Natural killer cell (primary cell): ENCODE measurements at regions not wholly inside any gene's neighbourhood (a gene's known extent, or its start where the extent isn't known, plus 50 kb on each side); places are given as distances from the start of the nearest gene placed in this dataset.

Experiments
- ATAC-seq, 3 donors: fragments of 150-1000 bp in 2 of 3; fragments of 200-7000 bp in 1 of 3; cut with Tn5 transposase; 1 replicate in 1 of 3; 2 replicates in 2 of 3; pipeline ENCODE4 v1.10.0; 2021; ENCODE audit warnings: mild to moderate bottlenecking in 2 of 3, moderate library complexity in 2 of 3
- DNase-seq, 2 donors: peaks; one replicate each; pipeline versions ENCODE4 v3.0.0 to v3.0.0-alpha.2; 2013 to 2021; ENCODE audit warnings: mixed read lengths in 1 of 2
- H3K27ac ChIP-seq: one replicate; pipeline ENCODE4 v1.5.1; 2013; ENCODE audit warnings: mild to moderate bottlenecking, low read length
- H3K27me3 ChIP-seq: one replicate; pipeline ENCODE4 v1.6.1; 2013; ENCODE audit warnings: low read length; ENCODE audit not compliant: control insufficient read depth, insufficient read depth
- H3K36me3 ChIP-seq: one replicate; pipeline ENCODE4 v1.6.1; 2013; ENCODE audit warnings: low read length; ENCODE audit not compliant: control insufficient read depth, insufficient read depth
- H3K4me1 ChIP-seq: one replicate; pipeline ENCODE4 v1.6.1; 2013; ENCODE audit warnings: low read length; ENCODE audit not compliant: control insufficient read depth, insufficient read depth
- H3K4me3 ChIP-seq: one replicate; pipeline ENCODE4 v1.5.1; 2013; ENCODE audit warnings: low read length
- H3K9me3 ChIP-seq: one replicate; pipeline ENCODE4 v1.6.1; 2013; ENCODE audit warnings: low read length; ENCODE audit not compliant: control insufficient read depth, insufficient read depth
- H3K27ac Mint-ChIP-seq, 2 donors: one replicate each; pipeline ENCODE4 v1.8.0; 2022; ENCODE audit warnings: mild to moderate bottlenecking in 2 of 2, mixed read lengths in 2 of 2, moderate library complexity in 1 of 2
- H3K27me3 Mint-ChIP-seq, 2 donors: one replicate each; pipeline ENCODE4 v1.8.0; 2022; ENCODE audit warnings: low read depth in 2 of 2, mixed read lengths in 2 of 2
- H3K36me3 Mint-ChIP-seq: one replicate; pipeline ENCODE4 v1.8.0; 2022; ENCODE audit warnings: mixed read lengths
- H3K4me1 Mint-ChIP-seq, 2 donors: one replicate each; pipeline ENCODE4 v1.8.0; 2022; ENCODE audit warnings: mixed read lengths in 2 of 2
- H3K4me3 Mint-ChIP-seq: one replicate; pipeline ENCODE4 v1.8.0; 2022; ENCODE audit warnings: mild to moderate bottlenecking, moderate library complexity, mixed read lengths
- H3K9me3 Mint-ChIP-seq, 2 donors: one replicate each; pipeline ENCODE4 v1.8.0; 2022; ENCODE audit warnings: mixed read lengths in 2 of 2
- WGBS: methylation state at CpG from one replicate; pipeline ENCODE4 v1.1.7; 2013; ENCODE audit warnings: missing lambda C conversion rate; ENCODE audit not compliant: insufficient coverage; 5-methylcytosine and 5-hydroxymethylcytosine counted together
- intact Hi-C: fragments of 100-400 bp; cut with micrococcal nuclease; formaldehyde crosslinking; loops from one replicate; pipeline ENCODE4 v1.14.2; 2022
- TF ChIP-seq, protein P1 (sequence below): fragments of 200-600 bp; IDR thresholded peaks from one replicate; pipeline ENCODE4 v1.8.0; 2022; ENCODE audit warnings: antibody characterized with exemption

DNA sequence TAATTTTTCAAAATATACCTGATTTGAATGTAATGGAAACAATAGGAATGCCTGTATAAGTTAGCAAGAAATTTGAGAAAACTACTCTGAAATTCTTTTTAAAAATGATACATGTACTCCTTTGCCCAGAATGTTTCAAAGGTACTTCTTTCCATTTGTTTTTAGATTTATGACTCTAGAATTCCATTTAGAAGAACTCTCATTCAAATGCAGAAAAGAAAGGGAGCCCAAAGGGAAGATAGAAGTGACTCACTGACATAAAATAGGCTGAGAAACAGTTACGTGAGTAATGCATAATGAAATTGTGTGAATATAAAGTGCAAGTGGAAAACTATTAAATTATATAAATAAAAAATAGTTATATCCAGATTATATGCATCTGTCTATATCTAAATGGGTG is 926.3 kb downstream of the TAF11L14 start:
- no CpG with 5 or more reads among the region's 1 CpG for WGBS
- Histone ChIP-seq H3K27ac (no peak overlapping the region), H3K36me3 (no peaks in the 10 kb centered on the region), H3K27me3 (no peaks in the 10 kb centered on the region), H3K4me3 (no peak overlapping the region), H3K4me1 (no peaks in the 10 kb centered on the region), H3K9me3 (no peaks in the 10 kb centered on the region)
- intact Hi-C loops = no loop called here
- peaks cover 5 to 8% of the 10 kb centered on the region in 2 donors for H3K9me3 Mint-ChIP-seq
- no peak for ATAC-seq
- TF ChIP-seq, protein P1, sequence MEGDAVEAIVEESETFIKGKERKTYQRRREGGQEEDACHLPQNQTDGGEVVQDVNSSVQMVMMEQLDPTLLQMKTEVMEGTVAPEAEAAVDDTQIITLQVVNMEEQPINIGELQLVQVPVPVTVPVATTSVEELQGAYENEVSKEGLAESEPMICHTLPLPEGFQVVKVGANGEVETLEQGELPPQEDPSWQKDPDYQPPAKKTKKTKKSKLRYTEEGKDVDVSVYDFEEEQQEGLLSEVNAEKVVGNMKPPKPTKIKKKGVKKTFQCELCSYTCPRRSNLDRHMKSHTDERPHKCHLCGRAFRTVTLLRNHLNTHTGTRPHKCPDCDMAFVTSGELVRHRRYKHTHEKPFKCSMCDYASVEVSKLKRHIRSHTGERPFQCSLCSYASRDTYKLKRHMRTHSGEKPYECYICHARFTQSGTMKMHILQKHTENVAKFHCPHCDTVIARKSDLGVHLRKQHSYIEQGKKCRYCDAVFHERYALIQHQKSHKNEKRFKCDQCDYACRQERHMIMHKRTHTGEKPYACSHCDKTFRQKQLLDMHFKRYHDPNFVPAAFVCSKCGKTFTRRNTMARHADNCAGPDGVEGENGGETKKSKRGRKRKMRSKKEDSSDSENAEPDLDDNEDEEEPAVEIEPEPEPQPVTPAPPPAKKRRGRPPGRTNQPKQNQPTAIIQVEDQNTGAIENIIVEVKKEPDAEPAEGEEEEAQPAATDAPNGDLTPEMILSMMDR = no peak
- no peak overlapping the region for H3K4me3 Mint-ChIP-seq
- H3K27ac Mint-ChIP-seq = no peak overlapping the region
- H3K27me3 Mint-ChIP-seq = no peaks in the 10 kb centered on the region
- H3K4me1 Mint-ChIP-seq = no peaks in the 10 kb centered on the region
- no peak for DNase-seq
- no peaks in the 10 kb centered on the region for H3K36me3 Mint-ChIP-seq

DNA sequence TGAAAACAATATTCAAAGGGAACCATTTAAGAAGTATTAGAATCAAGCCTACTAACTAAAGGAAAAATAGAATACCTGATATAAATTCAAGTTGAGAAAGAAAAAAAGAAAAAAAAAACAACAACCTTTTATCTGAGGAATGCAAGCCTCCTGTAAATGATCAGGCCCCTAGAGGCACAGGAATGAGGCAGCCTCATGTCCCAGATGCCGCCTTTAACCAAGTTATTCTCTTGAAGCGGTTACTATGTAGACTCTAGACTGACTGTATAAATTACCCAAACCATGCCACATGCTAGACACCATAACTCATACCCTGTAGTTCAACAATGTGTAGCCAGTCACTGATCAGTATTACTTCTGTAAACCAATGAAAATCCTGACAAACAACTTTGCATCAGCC is 929.6 kb downstream of the TAF11L14 start:
- ATAC-seq (no peak), DNase-seq (no peak)
- Histone ChIP-seq H3K4me1 (no peaks in the 10 kb centered on the region), H3K27me3 (no peaks in the 10 kb centered on the region), H3K4me3 (no peak overlapping the region), H3K9me3 (no peaks in the 10 kb centered on the region), H3K36me3 (no peaks in the 10 kb centered on the region), H3K27ac (no peak overlapping the region)
- H3K27ac Mint-ChIP-seq = no peak overlapping the region
- peaks cover 10 to 11% of the 10 kb centered on the region in 2 donors for H3K9me3 Mint-ChIP-seq
- H3K36me3 Mint-ChIP-seq = no peaks in the 10 kb centered on the region
- WGBS = 82% methylated on average over 2 of the region's 2 CpGs
- TF ChIP-seq, protein P1 = no peak
- H3K4me3 Mint-ChIP-seq = no peak overlapping the region
- intact Hi-C loops = no loop called here
- no peaks in the 10 kb centered on the region for H3K4me1 Mint-ChIP-seq
- no peaks in the 10 kb centered on the region for H3K27me3 Mint-ChIP-seq

DNA sequence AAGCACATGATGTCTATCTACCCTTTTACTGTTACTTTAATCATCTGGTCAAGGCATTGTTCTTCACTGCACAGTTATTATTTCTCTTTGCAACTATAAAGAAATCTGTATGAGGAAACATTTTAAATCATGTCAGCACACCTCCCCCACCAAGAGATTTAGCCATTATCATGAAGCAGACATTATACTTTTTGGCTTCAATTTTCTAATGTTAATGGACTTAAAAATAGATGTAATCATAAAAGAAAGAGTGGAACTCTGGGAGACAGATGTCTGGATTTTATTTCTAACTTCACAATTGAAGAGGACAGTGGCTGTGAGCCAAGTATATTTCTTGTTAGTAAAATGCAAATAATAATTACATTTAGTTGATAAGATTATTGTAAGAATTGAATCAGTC is 932.4 kb downstream of the TAF11L14 start:
- TF ChIP-seq, protein P1 = no peak
- Histone ChIP-seq H3K36me3 (no peaks in the 10 kb centered on the region), H3K27ac (no peak overlapping the region), H3K4me1 (no peaks in the 10 kb centered on the region), H3K27me3 (no peaks in the 10 kb centered on the region), H3K4me3 (no peak overlapping the region), H3K9me3 (no peaks in the 10 kb centered on the region)
- Mint-ChIP-seq H3K4me1 (no peaks in the 10 kb centered on the region), H3K9me3 (peaks cover 12 to 13% of the 10 kb centered on the region in 2 donors), H3K4me3 (no peak overlapping the region), H3K36me3 (no peaks in the 10 kb centered on the region), H3K27me3 (no peaks in the 10 kb centered on the region), H3K27ac (no peak overlapping the region)
- no peak for DNase-seq
- no peak for ATAC-seq
- intact Hi-C loops = no loop called here

DNA sequence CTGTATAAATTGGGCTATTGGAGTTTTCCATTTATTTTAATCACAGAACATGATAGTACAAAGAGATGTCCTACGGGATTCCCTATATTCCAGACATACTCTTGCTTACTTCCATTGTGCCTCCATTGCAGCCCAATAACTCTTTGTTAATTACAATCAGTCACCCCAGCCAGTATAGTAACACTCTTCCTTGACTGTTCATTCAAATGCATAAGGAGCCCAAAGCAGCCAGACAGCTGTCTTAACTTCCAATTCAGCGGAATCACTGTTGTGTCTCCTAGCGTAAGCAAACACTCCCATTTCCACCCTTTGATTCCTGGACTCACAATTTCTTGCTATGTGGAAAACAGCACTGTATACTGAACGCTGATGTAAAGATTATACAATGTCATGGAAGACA is 942.3 kb downstream of the TAF11L14 start:
- Histone ChIP-seq H3K36me3 (no peaks in the 10 kb centered on the region), H3K4me1 (no peaks in the 10 kb centered on the region), H3K27ac (no peak overlapping the region), H3K27me3 (no peaks in the 10 kb centered on the region), H3K4me3 (no peak overlapping the region), H3K9me3 (no peaks in the 10 kb centered on the region)
- WGBS = 79% methylated on average over 4 of the region's 4 CpGs
- ATAC-seq (no peak), DNase-seq (no peak)
- H3K9me3 Mint-ChIP-seq = peaks cover 9 to 10% of the 10 kb centered on the region in 2 donors
- H3K4me1 Mint-ChIP-seq = no peaks in the 10 kb centered on the region
- intact Hi-C loops = no loop called here
- no peak overlapping the region for H3K4me3 Mint-ChIP-seq
- H3K36me3 Mint-ChIP-seq = no peaks in the 10 kb centered on the region
- TF ChIP-seq, protein P1 = no peak
- no peaks in the 10 kb centered on the region for H3K27me3 Mint-ChIP-seq
- no peak overlapping the region for H3K27ac Mint-ChIP-seq
